ENCODE measurements at regions not wholly inside any gene's neighbourhood (a gene's known extent, or its start where the extent isn't known, plus 50 kb on each side); places are given as distances from the start of the nearest gene placed in this dataset.

DNA sequence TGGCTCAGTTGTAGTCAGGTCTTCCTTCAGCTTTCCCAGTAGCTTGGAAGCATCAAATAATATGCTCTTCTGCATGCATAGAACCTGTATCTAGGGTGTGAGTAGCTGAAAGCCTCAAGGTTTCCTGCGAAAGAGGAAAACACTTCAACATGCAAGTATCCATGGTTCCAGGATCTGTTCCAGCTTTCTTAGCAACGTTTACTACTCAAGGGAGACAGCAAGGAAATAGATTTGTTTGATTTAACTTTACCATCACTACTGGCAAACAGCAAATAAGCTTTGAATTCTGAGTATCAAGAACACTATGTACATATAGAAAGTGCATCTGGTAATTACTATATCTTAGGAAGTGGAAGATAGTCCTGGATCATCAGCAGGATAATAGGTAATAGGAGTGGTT, 341.0 kb downstream of the PRR16 start:
- Histone ChIP-seq H3K27me3 (ENCODE audit: insufficient read depth, low read length) (no peaks in the 10 kb centered on the region), H3K9ac (ENCODE audit: low read length) (no peak overlapping the region), H3K36me3 (ENCODE audit: control insufficient read depth in 1 of 2, insufficient read depth in 2 of 2, low read length in 2 of 2) (no peaks in the 10 kb centered on the region), H3K79me2 (ENCODE audit: insufficient read depth, low read length) (no peaks in the 10 kb centered on the region), H2AFZ (ENCODE audit: low read depth, low read length, poor library complexity, severe bottlenecking) (no peak overlapping the region), H3K9me2 (ENCODE audit: insufficient read depth) (no peaks in the 10 kb centered on the region), H3K4me2 (ENCODE audit: low read length) (no peak overlapping the region), H3K4me1 (ENCODE audit: control insufficient read depth in 1 of 2, insufficient read depth in 2 of 2, low read length in 2 of 2) (no peaks in the 10 kb centered on the region), H4K20me1 (ENCODE audit: insufficient read depth) (no peaks in the 10 kb centered on the region), H3K9me3 (ENCODE audit: control insufficient read depth in 1 of 2, insufficient read depth in 1 of 2, low read depth in 1 of 2, low read length in 2 of 2) (no peaks in the 10 kb centered on the region), H3K27ac (ENCODE audit: low read depth, low read length) (no peak overlapping the region), H3K4me3 (replicated peaks in 1 of 2; ENCODE audit: low read depth in 1 of 2, low read length in 2 of 2) (no peak overlapping the region)
- ChIA-PET RAD21 (ENCODE audit: low non-redundant PET in 1 of 2, low total read pairs in 2 of 2, uncharacterized antibody in 2 of 2, unreplicated experiment in 2 of 2) (no interaction called here), CTCF (no interaction called here), POLR2A (no interaction called here)
- BruUV-seq (replicated peaks), result no TSS peak
- no peak for DNase-seq (ENCODE audit: low read depth, low spot score)
- no peak for TF ChIP-seq EZH2phosphoT487 (IDR thresholded peaks at IDR 0.05; ENCODE audit: borderline replicate concordance)
- TF ChIP-seq, protein P1, sequence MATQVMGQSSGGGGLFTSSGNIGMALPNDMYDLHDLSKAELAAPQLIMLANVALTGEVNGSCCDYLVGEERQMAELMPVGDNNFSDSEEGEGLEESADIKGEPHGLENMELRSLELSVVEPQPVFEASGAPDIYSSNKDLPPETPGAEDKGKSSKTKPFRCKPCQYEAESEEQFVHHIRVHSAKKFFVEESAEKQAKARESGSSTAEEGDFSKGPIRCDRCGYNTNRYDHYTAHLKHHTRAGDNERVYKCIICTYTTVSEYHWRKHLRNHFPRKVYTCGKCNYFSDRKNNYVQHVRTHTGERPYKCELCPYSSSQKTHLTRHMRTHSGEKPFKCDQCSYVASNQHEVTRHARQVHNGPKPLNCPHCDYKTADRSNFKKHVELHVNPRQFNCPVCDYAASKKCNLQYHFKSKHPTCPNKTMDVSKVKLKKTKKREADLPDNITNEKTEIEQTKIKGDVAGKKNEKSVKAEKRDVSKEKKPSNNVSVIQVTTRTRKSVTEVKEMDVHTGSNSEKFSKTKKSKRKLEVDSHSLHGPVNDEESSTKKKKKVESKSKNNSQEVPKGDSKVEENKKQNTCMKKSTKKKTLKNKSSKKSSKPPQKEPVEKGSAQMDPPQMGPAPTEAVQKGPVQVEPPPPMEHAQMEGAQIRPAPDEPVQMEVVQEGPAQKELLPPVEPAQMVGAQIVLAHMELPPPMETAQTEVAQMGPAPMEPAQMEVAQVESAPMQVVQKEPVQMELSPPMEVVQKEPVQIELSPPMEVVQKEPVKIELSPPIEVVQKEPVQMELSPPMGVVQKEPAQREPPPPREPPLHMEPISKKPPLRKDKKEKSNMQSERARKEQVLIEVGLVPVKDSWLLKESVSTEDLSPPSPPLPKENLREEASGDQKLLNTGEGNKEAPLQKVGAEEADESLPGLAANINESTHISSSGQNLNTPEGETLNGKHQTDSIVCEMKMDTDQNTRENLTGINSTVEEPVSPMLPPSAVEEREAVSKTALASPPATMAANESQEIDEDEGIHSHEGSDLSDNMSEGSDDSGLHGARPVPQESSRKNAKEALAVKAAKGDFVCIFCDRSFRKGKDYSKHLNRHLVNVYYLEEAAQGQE (IDR thresholded peaks at IDR 0.05; ENCODE audit: low read depth), result no peak
- no peak for ATAC-seq
- intact Hi-C loops (cut with micrococcal nuclease), result loop anchor here (10.0 kb wide), 1 partner anchor 1070 kb away; no protein-coding TSS in a partner anchor

DNA sequence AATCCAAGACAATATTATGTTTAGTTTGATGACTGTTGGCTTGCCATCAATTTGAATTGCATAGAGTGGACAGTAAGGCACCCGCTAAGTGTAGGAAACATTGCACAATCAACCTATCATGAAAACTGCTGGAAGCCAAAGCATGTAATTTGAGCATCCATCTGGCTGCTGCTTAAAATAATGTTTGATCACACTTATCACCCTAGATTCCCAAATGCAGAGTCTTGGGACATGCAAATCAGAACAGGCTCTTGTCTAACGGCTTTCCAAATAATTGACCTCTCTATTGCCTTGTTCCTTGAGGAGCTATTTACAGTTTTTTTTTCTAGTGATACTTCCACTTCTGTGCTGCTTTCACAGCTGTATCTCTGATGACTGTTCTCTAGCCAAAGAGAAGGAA, 342.1 kb downstream of the PRR16 start:
- Histone ChIP-seq H3K9me2 (ENCODE audit: insufficient read depth) (no peaks in the 10 kb centered on the region), H3K4me1 (ENCODE audit: control insufficient read depth in 1 of 2, insufficient read depth in 2 of 2, low read length in 2 of 2) (no peaks in the 10 kb centered on the region), H2AFZ (ENCODE audit: low read depth, low read length, poor library complexity, severe bottlenecking) (no peak overlapping the region), H3K36me3 (ENCODE audit: control insufficient read depth in 1 of 2, insufficient read depth in 2 of 2, low read length in 2 of 2) (no peaks in the 10 kb centered on the region), H3K79me2 (ENCODE audit: insufficient read depth, low read length) (no peaks in the 10 kb centered on the region), H3K4me2 (ENCODE audit: low read length) (no peak overlapping the region), H3K4me3 (replicated peaks in 1 of 2; ENCODE audit: low read depth in 1 of 2, low read length in 2 of 2) (no peak overlapping the region), H3K27me3 (ENCODE audit: insufficient read depth, low read length) (no peaks in the 10 kb centered on the region), H4K20me1 (ENCODE audit: insufficient read depth) (no peaks in the 10 kb centered on the region), H3K27ac (ENCODE audit: low read depth, low read length) (no peak overlapping the region), H3K9me3 (ENCODE audit: control insufficient read depth in 1 of 2, insufficient read depth in 1 of 2, low read depth in 1 of 2, low read length in 2 of 2) (no peaks in the 10 kb centered on the region), H3K9ac (ENCODE audit: low read length) (no peak overlapping the region)
- no peak for TF ChIP-seq ZFX (IDR thresholded peaks at IDR 0.05)
- no peak for TF ChIP-seq CEBPB (IDR thresholded peaks at IDR 0.05; ENCODE audit: low read depth)
- TF ChIP-seq EZH2 (IDR thresholded peaks at IDR 0.05), result no peak
- TF ChIP-seq, protein P2, sequence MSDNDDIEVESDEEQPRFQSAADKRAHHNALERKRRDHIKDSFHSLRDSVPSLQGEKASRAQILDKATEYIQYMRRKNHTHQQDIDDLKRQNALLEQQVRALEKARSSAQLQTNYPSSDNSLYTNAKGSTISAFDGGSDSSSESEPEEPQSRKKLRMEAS (IDR thresholded peaks at IDR 0.05), result no peak
- no peak for TF ChIP-seq RAD21 (IDR thresholded peaks at IDR 0.05; ENCODE audit: low read depth)
- TF ChIP-seq SP1 (IDR thresholded peaks at IDR 0.05; ENCODE audit: low read depth), result no peak
- TF ChIP-seq, protein P3, sequence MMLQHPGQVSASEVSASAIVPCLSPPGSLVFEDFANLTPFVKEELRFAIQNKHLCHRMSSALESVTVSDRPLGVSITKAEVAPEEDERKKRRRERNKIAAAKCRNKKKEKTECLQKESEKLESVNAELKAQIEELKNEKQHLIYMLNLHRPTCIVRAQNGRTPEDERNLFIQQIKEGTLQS (IDR thresholded peaks at IDR 0.05), result no peak
- no peak for TF ChIP-seq SRF (IDR thresholded peaks at IDR 0.05; ENCODE audit: low read depth)
- TF ChIP-seq EGR1 (IDR thresholded peaks at IDR 0.05; ENCODE audit: low read depth), result no peak
- TF ChIP-seq YY1 (IDR thresholded peaks at IDR 0.05; ENCODE audit: extremely low read depth, insufficient replicate concordance, low read depth, low read length), result no peak
- TF ChIP-seq POLR2AphosphoS5 (IDR thresholded peaks at IDR 0.05; ENCODE audit: low read depth, low read length), result no peak
- ChIA-PET POLR2A (no interaction called here), CTCF (no interaction called here), RAD21 (ENCODE audit: low non-redundant PET in 1 of 2, low total read pairs in 2 of 2, uncharacterized antibody in 2 of 2, unreplicated experiment in 2 of 2) (no interaction called here)
- no peak for DNase-seq (ENCODE audit: low read depth, low spot score)
- BruUV-seq (replicated peaks), result no TSS peak
- intact Hi-C loops (cut with micrococcal nuclease), result loop anchor here (10.0 kb wide), 1 partner anchor 1069 kb away; no protein-coding TSS in a partner anchor
- ATAC-seq, result no peak

Data from HCT116 (cell line).